NOMO-1 (cell line): ENCODE measurements at regions not wholly inside any gene's neighbourhood (a gene's known extent, or its start where the extent isn't known, plus 50 kb on each side); places are given as distances from the start of the nearest gene placed in this dataset.

Experiments
- DNase-seq, 2 experiments: peaks; one replicate each; lab custom pipeline; 2025; ENCODE audit not compliant: unreplicated experiment in 2 of 2; lab: John Stamatoyannopoulos, UW

DNA sequence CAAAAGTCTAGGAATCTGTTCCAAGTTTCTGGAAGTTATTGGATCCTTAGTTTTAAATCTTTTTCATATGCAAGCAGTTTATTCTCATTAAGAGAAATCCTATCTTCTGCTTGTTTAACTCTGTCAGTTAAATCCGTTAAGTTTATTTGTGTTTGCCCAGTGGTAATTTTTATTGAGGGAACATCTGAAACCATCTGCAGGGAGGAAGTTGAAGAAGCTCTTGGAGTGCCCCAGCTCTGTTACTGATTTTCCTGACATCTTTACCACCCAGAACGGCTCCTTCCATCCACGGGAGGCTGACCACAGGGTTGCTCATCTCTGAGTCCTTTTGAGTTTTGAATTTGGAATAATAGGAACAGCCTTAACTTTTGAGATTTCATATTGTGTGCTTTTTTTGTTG lies 99.9 kb upstream of the ZNF618 start:
- DNase-seq = no peak

DNA sequence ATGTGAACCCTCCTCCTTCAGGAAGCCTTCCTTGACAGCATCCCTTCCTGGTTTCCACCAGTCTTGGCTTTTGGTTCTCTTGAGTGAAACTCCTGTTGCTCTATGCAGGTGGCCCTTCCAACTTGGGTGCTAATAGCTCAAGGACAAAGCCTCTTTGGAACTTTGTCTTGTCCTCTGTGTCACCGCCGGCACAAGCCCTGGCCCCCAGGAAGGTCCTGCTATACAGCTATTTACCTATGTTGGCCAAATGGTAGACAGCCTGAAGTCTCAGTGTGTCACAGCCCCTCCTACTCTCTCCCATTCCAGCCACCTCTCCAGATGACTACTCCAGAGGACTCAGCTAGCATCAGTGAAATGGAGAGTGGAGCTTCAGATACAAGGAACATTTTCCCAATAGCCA lies 94.7 kb upstream of the ZNF618 start:
- DNase-seq = no peak

DNA sequence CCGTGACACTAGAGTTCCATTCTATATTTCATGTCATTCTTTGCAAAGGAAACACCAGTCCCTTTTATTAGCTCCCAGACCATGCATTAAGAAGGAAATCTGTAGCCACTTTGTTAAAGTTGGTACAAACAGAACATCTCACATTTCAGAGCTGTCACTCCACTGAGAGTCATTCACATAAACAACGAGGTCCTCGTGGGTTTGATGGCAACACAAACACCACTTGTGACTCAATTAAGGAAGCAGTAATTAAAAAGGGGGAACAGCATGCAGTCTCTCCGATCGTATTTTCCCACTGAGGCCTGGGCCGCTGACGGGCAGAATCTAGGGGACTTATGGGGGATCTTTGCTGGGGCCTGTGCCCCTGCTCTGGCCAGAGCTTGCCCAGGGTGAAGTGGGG lies 94.2 kb upstream of the ZNF618 start:
- peak; percentile 25 to 49 for DNase-seq

DNA sequence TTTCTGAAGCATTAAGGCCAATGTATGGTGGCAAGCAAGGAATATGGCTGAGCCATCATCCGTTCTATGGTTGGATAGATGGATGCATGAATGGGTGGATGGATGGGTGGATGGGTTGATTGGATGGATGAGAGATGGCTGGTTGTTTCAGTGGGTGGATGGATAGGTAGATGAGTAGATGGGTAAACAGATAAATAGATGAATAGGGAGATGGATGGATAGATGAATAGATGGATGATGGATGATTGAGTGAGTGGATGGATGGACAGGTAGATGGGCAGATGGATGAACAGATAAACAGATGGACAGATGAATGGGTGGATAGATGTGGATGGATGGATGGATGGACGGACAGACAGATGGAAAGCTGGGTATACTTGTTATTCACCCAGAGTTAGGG lies 92.6 kb upstream of the ZNF618 start:
- DNase-seq = no peak

DNA sequence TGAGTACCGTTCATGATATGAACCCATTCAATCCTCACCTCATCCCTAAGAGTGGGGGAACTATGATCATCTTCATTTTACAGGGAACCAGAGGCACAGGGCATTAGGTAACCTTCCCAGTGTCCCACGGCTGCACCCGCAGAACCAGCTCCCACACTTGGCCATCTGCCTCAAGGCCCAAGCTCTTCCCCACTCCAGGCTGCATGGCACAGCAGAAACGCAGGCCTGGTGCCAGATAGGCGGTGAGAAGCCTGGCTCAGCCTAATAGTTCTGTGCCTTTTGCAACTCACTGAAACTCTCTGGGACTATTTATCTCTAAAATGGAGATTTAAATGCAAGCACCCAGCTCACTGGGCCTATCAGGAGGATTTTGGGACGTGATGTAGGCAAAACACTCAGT lies 90.8 kb upstream of the ZNF618 start:
- no peak for DNase-seq

DNA sequence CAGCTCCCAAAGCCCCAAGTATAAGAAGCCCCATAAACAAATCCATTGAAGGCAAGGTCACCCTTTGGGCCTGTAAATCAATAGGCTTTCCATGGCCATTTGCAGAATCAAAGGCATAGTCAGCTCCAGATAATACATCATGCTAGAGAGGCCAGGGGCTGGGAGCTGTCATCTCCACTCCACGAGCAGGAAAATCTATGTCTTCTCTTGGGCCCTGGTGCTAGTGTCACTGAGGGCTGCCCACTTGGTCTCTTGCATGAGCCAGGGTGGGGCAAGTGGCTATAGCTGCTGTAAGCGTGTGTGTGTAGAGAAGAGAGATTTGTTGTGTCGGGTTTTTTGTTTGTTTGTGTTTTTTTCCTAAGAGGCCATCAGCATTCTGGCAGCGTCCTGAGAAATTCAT lies 90.0 kb upstream of the ZNF618 start:
- no peak for DNase-seq

DNA sequence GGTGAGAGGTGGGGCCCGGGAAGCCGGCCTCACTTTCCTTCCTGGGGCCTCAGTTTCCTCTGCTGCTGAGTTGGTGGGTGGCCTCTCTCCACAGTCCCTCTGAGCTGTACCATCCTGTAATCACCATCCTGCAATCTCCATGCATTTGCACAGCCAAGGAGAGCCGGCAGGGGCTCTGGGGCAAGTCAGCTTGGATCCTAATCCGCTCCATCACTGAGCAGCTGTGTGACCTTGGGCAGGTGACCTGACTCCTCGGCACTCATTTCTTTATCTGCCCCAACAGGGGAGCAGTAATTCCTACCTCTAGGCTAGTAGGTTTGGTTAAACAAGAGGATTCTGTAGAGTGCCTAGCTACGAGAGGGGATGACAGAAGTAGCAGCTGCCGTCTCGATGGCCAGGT lies 88.2 kb upstream of the ZNF618 start:
- no peak for DNase-seq

DNA sequence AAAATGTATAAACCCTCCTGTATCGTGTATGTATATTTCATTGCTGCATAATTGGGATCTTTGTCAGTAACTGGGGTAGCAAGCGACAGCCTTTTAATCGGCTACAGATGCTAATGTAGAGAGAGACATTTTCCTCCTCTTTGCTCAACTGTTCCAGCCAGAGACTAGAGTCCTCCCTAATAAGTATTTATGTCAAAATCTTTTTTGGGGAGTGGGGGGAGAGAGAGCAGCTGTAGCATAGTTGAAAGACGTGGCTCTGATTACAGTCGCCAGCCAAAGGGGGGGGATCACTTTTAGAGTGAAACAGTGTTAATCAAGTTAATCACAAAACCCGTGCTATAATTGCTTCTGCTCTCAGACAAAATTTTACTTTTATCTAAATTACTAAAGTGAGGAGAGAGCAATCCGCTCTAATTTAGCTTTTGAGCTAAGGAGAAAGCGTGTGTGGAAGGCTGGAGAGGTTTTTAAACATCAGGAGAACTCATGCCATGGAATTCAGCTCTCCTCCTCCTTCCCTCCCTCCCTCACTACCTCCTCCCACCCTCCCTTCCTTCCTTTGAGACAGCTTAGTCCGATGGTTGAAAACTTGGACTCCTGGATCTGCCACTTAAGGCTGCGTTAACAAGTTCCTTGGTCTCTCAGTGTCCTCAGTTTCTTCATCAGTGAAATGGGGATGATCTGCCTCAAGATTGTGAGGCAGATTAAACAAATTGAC lies 87.3 kb upstream of the ZNF618 start:
- no peak for DNase-seq

DNA sequence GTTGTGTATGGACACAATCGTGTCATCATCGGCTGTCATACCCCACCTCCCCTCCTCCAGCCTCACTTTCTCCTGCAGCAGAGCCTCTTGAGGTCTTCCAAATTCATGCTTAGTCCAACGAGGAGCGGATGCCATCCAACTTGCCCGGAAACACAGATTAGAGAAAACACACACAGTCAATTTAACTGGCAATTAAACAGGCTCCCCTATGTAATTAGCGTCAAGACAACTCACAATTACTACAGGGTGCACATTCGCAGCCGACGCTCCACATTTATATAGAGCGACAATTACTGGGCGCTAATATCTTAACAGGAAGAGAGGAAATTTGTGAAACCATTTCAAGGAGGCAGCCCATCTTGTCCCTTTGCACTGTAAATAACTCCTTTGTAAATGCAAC lies 86.0 kb upstream of the ZNF618 start:
- DNase-seq = no peak

DNA sequence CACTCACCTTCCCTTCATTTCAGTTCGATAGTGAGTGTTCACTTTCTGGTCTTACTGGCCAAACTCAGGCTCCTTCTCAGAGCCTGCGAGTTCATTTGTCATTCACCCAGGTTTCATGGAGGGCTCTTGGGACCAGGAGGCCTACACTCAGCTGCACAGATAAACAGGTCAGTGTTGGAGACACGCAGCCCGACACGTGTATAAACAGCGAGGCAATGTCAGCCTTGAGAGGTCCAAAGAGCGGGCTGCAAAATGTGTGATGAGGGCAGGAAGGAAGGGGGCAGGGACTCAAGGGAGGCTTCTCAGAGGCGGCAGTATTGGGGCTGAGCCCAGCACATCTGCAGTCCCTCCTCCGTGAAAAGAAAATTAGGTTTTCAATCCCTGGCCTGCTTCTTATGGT lies 82.6 kb upstream of the ZNF618 start:
- no peak for DNase-seq

DNA sequence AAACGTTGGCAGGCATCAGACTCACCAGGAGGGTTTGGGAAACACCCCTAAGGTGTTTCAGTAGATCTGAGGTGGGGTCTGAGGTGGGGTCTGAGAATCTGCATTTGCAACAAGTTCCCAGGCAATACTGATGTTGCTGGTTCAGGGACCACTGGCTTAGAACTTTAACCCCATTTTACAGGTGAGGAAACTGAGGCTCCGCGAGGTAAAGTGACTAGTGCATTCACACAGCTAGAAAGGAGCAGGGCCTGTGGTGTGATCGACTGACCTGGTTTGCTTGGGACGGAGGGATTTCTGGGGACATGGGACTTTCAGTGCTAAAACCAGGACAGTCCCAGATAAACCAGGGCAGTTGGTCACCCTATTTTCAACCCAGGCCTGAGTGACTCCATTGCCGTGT lies 81.4 kb upstream of the ZNF618 start:
- DNase-seq = no peak

DNA sequence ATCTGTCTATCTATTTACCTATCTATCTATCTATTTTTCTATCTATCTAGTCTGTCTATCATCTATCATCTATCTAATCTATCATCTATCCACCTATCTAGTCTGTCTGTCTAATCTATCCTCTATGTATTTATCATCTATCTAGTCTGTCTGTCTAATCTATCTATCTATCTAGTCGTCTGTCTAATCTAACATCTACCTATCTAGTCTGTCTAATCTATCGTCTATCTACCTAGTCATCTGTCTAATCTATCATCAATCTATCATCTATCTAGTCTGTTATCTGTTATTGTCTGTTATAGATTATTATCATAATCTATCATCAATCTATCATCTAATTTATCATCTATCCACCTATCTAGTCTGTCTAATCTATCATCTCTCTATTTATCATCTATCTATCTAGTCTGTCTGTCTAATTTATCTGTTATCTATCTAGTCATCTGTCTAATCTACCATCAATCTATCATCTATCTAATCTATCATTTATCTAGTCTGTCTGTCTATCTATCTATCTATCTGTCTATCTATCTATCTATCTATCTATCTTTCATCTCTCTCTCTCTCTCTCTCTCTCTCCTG lies 80.2 kb upstream of the ZNF618 start:
- no peak for DNase-seq

DNA sequence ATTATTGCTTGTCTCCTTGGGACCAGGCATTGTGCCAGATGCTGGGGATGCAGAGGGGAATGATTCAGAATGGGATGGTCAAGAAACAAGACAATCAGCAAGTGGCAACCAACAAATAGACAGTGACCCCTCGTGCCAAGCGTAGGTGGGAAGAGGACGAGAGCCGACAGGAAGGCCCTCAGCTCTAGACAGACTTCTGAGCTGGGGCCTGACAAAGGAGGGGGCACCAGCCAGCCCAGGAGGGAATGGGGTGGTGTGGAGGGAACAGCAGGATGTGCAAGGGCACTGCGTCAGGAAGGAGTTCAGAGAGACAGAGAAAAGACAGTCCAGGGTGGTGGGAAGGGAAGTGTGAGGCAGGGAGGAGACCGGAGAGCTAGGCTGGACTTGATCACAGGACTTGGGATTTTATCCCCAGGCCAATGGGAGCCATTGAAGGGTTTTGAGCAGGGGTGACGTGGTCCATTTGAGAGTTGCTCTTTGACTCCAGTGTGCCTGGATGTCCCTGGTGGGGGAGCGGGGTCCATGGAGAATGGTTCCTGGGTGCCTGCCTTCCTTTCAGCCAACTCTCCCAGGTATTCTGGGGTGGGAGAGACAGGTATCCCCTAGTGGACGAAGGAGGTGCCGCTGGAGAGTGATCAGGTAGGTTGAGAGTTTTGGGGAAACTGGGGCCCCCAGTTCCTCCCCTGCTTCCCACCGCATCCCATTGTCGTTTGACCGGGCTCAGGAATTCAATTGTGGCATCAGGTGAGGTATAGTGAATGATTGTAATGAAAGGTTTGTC lies 79.3 kb upstream of the ZNF618 start:
- DNase-seq = no peak

DNA sequence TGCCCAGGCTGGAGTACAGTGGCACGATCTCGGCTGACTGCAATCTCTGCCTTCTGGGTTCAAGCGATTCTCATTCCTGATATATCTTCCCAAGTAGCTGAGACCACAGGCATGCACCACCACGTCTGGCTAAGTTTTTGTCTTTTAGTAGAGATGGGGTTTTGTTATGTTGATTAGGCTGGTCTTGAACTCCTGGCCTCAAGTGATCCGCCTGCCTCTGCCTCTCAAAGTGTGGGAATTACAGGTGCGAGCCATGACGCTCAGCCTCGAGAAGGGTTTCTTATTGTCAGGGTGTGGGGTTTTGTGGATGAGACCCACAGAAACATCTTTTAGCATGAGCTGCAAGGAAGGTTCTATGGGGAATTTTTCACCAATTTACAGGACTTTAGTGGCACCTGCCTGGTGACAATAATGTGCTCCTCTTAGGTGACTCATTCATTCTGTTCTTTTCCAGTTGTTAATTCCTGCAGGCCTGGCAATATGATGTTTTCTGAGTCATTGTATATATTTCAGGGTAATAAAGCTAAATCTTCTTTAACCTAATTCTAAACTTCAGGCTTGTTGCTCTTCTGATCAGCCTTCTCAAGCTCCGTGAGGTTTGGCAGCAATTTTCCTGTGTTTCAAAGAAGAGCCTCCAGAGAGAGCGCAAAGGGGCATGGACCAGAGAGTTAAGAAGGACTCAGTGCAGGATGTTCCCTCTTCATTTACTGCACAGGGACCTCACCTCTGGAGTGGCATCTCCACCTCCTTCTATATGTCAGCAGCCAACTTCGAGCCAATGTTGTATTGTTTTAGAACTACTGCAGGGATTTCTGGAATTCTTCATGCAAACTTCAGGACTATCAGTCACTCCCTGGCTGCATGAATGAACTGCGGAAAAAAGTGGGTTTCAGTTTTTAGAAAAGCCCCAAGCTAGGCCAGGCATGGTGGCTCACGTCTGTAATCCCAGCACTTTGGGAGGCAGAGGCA lies 77.8 kb upstream of the ZNF618 start:
- no peak for DNase-seq

DNA sequence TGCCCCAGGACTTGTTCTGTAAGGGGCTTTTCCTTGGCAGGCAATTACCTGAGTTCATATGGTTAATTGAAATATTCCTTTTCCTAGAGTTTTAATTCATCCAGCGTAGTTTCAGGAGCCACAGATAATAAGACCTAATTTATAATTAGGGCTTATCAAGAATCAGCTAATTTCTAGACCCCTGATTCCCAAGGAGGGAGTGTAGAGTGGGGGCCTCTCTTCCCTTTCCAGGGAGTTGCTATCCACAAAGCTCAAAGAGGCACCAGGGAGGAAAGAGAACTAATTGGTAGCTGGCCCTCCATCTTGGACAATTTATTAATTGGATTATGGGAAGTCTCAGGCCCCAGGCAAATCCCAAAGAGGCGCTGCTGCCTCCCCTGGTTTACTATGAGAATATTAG lies 75.8 kb upstream of the ZNF618 start:
- DNase-seq = no peak

DNA sequence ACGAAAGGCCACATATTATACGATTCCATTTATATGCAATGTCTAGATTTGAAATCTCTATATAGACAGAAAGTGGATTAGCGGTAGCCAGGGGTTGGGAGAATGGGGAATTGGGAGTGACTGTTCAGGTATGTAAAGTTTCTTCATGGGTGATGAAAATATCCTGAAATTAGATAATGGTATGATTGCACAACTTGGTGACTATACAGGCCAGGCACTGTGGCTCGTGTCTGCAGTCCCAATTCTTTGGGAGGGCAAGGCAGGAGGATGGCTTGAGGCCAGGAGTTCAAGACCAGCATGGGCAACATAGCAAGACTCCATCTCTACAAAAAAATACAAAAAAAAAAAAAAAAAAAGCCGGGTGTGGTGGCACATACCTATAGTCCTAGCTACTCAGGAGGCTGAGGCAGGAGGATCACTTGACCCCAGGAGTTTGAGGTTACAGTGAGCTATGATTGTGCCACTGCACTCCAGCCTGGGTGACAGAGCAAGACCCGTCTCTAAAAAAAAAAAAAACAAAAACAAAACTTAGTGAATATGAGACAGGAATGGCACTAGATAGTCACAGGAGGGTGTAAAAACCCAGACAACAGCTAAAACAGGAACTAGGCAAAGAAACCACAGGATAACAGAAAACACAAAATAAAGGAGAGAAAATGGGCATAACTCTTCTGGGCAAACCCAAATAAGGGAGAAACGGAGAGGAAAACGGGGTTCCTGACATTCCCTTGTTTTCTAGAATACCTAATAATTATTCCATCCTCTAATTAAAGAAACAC lies 72.1 kb upstream of the ZNF618 start:
- DNase-seq = peak in 1 of 2 experiments; percentile 31

DNA sequence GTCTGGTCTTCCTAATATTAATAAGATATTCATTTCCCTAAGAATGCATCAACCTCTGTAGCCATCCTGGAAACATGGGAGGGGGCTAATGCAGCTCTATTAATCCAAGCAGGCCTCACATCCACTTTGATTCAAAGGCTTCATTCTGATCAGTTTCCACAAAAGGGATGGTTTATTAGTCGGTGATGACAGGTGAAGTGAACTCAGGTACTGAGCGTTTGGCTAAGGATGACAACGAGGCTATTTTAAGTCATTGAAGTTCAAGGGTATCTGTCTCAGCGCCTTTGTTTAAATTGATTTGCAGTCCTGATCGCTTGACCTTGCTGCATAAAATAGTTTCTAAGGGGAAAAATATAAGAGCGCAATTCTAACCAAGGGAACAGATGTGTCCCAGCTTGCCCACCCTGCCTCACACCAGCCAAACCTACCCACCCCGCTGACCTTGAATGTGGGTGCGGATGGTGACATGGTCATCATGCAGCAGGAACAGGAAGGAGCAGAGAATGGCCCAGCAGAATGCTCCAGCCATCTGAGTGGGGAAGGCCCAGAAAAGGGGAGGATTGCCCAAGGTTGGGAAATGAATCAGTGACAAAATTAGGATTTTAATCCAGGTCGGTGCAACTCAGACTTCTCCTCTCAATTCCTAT lies 70.5 kb upstream of the ZNF618 start:
- DNase-seq = no peak

DNA sequence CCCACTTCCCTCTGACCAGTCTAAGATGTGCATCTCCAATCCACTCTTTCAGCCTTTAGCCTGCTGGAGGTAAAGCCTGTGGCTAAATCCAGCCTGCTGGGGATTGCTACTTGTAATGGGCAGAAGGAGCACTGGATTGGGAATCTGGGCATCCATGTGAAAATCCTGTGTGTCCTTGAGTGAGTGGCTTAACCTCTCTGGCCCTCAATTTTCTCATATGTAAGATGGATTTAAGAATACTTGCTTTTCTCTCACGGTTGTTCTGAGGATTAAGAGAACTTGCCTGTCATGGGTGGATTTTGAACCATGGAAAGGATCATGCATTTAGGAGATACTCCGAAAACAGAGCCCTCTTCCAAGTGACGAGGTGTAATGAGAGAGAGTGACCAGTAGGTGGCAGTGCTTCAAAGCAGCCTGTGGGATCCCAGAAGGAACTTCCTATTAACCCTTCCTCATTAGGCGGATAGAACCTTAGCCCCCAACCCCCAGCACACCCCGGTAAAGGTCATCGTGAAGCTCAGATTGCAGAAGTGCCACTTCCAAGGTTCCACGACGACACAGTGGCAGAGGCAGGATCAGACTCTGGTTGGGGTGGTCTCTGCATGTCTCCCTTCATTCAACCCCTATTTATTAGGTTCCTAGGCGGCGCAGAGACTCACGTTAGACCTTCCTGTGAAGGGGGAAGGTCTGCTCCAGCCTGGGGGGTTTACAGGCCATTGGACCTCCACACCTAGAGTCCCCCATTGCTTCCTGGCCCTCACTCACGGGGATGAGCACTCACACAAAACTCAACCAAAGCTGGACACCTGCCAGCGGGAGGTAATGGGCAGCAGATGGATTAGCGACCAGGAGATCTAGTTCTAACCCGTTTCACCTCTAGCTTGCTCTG lies 68.7 kb upstream of the ZNF618 start:
- DNase-seq = peak; percentile 43 to 51
